ENCODE measurements at regions not wholly inside any gene's neighbourhood (a gene's known extent, or its start where the extent isn't known, plus 50 kb on each side); places are given as distances from the start of the nearest gene placed in this dataset.

GRCh38 chr1:115572710-115573109 lies 69.1 kb upstream of the VANGL1 start:
- no peak for TF ChIP-seq CTCF (conservative IDR thresholded peaks at IDR 0.05)
- no peak for TF ChIP-seq ZFX (IDR thresholded peaks at IDR 0.05)

Measured in C4-2B (cell line).